H7 (cell line): ENCODE measurements at regions not wholly inside any gene's neighbourhood (a gene's known extent, or its start where the extent isn't known, plus 50 kb on each side); places are given as distances from the start of the nearest gene placed in this dataset.

Experiments
- DNase-seq: peaks from one replicate; pipeline ENCODE4 v3.0.0; 2012
- H3K27me3 ChIP-seq: 2 replicates; pipeline ENCODE4 v1.6.0; 2011; ENCODE audit warnings: mild to moderate bottlenecking, low read length; ENCODE audit not compliant: control insufficient read depth, insufficient read depth
- H3K36me3 ChIP-seq: replicated peaks from 2 replicates; pipeline ENCODE4 v1.5.1; 2011; ENCODE audit warnings: low read length; ENCODE audit not compliant: control insufficient read depth, insufficient read depth
- H3K4me3 ChIP-seq: 2 replicates; pipeline ENCODE4 v1.5.1; 2011; ENCODE audit warnings: low read depth, mild to moderate bottlenecking, control low read depth, low read length, moderate library complexity; ENCODE audit not compliant: insufficient read depth

GRCh38 chr2:220270481-220271070 is 643.1 kb downstream of the SLC4A3 start:
- no peak for DNase-seq
- Histone ChIP-seq H3K4me3 (no peak overlapping the region), H3K27me3 (no peaks in the 10 kb centered on the region), H3K36me3 (no peaks in the 10 kb centered on the region)

GRCh38 chr2:220272656-220273055 is 645.2 kb downstream of the SLC4A3 start:
- Histone ChIP-seq H3K36me3 (no peaks in the 10 kb centered on the region), H3K27me3 (no peaks in the 10 kb centered on the region), H3K4me3 (no peak overlapping the region)
- no peak for DNase-seq

- Histone ChIP-seq H3K4me3 (no peak overlapping the region), H3K36me3 (no peaks in the 10 kb centered on the region)
- DNase-seq = no peak
Observed at GRCh38 chr2:220273082-220273481, 645.7 kb downstream of the SLC4A3 start.

GRCh38 chr2:220275454-220275853 is 648.0 kb downstream of the SLC4A3 start:
- no peak for DNase-seq
- Histone ChIP-seq H3K27me3 (no peaks in the 10 kb centered on the region), H3K36me3 (no peaks in the 10 kb centered on the region), H3K4me3 (no peak overlapping the region)

More at GRCh38 chr2:220273082-220273481, 645.7 kb downstream of the SLC4A3 start:
- H3K27me3 ChIP-seq = no peaks in the 10 kb centered on the region

DNA sequence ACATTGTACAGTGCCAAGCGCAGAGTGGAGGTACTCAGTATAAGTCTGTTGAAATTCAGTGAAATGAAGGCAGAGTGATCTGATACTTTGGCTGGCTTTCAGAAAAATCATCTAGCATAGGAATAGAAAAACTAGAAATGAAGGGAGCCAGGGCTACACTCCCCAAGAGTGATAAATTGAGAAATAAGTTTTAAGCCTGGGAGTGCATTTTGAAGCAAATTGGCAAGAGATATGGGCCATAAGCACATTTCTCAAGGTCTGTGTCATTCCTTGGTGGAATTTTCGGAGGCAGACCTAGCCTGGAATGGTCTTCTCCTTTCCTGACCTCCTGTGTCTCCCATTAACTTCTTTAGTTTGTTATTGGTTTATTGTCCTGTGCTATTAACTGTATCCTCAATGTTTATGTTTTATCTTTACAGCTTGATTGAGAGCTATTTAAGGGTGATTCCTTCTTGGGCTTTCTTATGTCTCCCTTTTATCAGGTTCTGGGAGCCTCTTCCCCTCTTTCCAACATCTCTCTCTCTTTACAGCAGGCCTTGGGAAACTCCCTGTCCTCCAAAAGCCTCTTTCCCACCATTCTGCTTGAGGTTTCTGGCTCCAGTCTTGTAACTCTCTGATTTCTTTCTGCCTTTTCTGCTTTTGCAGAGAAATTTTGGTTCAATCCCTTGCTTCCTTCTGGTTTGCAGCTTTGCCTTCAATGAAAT is 649.5 kb downstream of the SLC4A3 start:
- Histone ChIP-seq H3K4me3 (no peak overlapping the region), H3K27me3 (no peaks in the 10 kb centered on the region), H3K36me3 (no peaks in the 10 kb centered on the region)
- DNase-seq = no peak

DNA sequence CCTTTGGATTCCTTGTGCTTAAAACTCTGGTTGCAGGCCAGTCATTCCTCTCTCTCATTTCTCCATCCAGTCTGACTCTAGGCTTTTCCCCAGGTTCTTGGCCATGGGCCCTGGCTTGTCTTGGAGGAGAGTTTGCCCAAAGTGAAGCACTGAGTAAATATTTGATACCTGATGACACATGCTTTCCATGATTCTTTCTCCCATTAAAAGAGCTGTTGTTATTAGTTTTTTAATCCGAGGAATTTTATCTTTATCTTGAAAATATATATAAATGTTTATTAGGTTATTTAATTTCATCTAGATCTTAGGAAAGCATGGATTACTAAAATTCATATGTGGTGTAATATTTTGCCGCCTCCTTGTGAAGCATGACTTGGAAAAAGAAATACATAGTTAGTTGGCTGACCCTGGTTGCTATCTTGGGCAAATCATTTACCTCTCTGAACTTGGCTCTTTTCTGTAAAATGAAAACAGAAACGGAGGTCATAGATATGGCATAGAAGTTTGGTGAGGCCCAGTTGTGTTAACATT is 650.1 kb downstream of the SLC4A3 start:
- Histone ChIP-seq H3K27me3 (no peaks in the 10 kb centered on the region), H3K36me3 (no peaks in the 10 kb centered on the region), H3K4me3 (no peak overlapping the region)
- DNase-seq = no peak

- Histone ChIP-seq H3K27me3 (no peaks in the 10 kb centered on the region), H3K36me3 (no peaks in the 10 kb centered on the region), H3K4me3 (no peak overlapping the region)
- DNase-seq = no peak
Observed at GRCh38 chr2:220278022-220278421, 650.6 kb downstream of the SLC4A3 start.

DNA sequence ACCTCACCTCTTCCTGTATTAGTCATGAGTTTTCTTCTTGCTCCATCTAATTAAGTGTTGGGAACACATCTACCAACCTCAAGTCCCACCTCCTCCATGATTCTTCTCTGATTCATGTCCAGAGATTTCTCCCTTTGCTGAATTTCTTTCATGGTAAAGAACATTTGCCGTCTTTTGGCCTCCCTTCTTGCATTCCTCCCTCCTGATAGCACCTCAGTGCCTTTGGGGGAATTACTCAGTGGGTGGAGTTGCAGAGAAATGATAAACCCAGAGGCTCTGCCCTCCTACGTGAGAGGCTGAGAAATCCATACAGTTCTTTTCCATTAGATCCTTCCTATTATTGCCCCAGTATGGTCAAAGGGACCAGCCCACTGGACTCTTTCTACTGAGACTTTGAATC is 651.9 kb downstream of the SLC4A3 start:
- H3K36me3 ChIP-seq = no peaks in the 10 kb centered on the region
- H3K4me3 ChIP-seq = no peak overlapping the region
- no peak for DNase-seq
- no peaks in the 10 kb centered on the region for H3K27me3 ChIP-seq

GRCh38 chr2:220279840-220280239 is 652.4 kb downstream of the SLC4A3 start:
- no peaks in the 10 kb centered on the region for H3K36me3 ChIP-seq
- no peak overlapping the region for H3K4me3 ChIP-seq
- H3K27me3 ChIP-seq = no peaks in the 10 kb centered on the region
- DNase-seq = no peak

DNA sequence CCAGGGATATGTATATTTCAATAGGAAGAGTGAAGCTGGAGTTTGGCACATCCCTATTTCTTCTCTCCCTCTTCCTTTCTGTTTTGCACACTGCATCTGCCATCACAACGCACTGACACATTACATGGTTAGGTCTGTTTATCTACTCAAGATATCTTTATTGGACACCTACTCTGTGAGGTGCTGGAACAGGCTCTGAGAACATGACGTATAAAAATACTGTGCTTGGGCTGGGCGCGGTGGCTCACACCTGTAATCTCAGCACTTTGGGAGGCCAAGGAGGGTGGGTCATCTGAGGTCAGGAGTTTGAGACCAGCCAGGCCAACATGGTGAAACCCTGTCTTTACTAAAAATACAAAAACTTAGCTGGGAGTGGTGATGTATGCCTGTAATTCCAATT is 653.3 kb downstream of the SLC4A3 start:
- no peak for DNase-seq
- Histone ChIP-seq H3K36me3 (no peaks in the 10 kb centered on the region), H3K4me3 (no peak overlapping the region), H3K27me3 (no peaks in the 10 kb centered on the region)

DNA sequence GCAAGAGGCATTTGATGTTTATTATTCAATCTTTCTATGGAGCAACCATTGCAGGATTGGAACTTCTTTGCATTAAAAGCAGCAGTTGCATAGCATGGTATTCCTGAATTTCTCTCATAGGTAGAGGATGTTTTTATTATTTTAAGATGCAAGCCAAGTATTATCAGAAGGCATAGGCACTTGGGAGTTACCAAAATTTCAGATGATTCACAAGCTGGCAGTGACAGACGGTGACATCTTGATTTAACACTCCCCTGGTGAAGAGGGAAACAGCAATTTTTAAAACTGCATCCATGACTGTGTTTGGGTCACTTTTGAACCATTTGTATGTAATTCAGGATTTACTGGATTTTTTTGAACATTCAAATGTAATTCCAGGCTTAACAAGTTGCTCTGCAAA is 654.3 kb downstream of the SLC4A3 start:
- Histone ChIP-seq H3K36me3 (no peaks in the 10 kb centered on the region), H3K27me3 (no peaks in the 10 kb centered on the region), H3K4me3 (no peak overlapping the region)
- no peak for DNase-seq

DNA sequence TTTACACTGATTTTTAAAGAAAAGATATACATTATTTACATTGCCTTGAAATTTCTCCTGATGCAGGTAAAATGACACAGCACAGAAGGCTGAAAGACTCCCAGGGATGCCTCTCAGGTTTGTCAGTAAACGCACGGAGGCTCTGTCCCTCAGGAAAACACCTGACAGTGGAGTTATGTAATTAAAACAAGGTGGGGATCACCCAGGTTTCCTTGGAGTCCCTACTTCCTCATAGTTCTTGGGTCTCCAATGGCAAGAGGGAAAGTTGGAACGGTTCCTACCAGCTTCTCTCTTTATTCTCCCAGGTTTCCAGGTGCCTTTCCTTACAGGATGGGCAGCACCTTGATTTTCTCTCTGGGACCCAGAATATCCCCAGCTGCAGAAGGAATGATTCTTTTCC is 654.8 kb downstream of the SLC4A3 start:
- H3K36me3 ChIP-seq = no peaks in the 10 kb centered on the region
- H3K4me3 ChIP-seq = no peak overlapping the region
- no peak for DNase-seq
- no peaks in the 10 kb centered on the region for H3K27me3 ChIP-seq

- no peaks in the 10 kb centered on the region for H3K36me3 ChIP-seq
- no peaks in the 10 kb centered on the region for H3K27me3 ChIP-seq
- no peak overlapping the region for H3K4me3 ChIP-seq
- no peak for DNase-seq
Observed at GRCh38 chr2:220293966-220294365, 666.5 kb downstream of the SLC4A3 start.

DNA sequence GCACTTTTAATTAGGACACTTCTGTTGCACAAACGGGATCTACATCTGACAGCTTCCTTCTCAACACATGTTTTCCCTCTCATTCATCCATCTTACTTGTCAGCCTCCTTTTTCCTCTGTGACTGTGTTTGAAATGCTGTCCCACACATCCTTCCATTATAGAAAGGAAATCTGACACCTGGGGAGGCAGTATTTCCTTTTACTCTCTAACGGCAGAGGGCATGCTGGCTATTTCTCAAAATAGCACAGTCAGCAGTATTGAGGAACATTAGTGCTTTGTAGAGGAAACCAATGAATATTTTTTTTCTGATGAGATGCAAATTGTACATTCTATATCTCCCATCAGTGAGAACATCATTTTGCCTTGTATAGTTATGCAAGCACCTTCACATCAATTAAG is 668.7 kb downstream of the SLC4A3 start:
- Histone ChIP-seq H3K4me3 (no peak overlapping the region), H3K36me3 (no peaks in the 10 kb centered on the region), H3K27me3 (no peaks in the 10 kb centered on the region)
- no peak for DNase-seq

DNA sequence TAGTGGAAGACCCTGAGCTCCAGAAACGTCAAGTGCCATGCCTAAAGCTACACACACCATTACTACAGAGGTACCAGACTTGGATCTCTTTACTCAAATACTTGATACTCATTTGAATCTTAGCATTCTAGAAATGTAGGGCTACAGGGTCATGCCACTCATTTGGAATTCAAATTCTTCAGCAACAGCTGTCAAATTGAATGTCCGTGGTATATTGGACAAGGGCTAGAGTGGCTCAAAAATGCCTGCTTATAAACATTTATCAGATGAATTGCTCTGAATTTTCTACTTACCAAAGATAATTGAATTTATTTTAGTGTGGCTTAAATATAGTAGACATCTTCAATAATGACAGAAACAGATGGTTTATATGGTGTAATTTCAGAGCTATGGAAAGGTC is 669.7 kb downstream of the SLC4A3 start:
- DNase-seq = no peak

More for the DNA sequence above, 669.7 kb downstream of the SLC4A3 start:
- Histone ChIP-seq H3K36me3 (no peaks in the 10 kb centered on the region), H3K27me3 (no peaks in the 10 kb centered on the region), H3K4me3 (no peak overlapping the region)
